Testis (tissue), 2 donors: ENCODE measurements at regions not wholly inside any gene's neighbourhood (a gene's known extent, or its start where the extent isn't known, plus 50 kb on each side); places are given as distances from the start of the nearest gene placed in this dataset.
A peak's percentile ranks its signal among the peaks of the same experiment; 100 is the strongest.

Source experiments
- DNase-seq: peaks from one replicate; pipeline ENCODE4 v3.0.0-alpha.2; 2019
- H3K27ac ChIP-seq, 2 donors: fragments of 200-600 bp; sonication (generic); one replicate each; pipeline ENCODE4 v1.5.1; 2019
- H3K27me3 ChIP-seq: fragments of 200-600 bp; sonication (generic); one replicate; pipeline ENCODE4 v1.5.1; 2019
- H3K36me3 ChIP-seq: fragments of 200-600 bp; sonication (generic); one replicate; pipeline ENCODE4 v1.5.1; 2017; ENCODE audit warnings: low read depth; ENCODE audit errors: missing control alignments
- H3K4me1 ChIP-seq: fragments of 200-600 bp; sonication (generic); one replicate; pipeline ENCODE4 v1.5.1; 2019
- H3K4me3 ChIP-seq, 2 donors: fragments of 200-600 bp; sonication (generic); one replicate each; pipeline ENCODE4 v1.5.1; 2017 to 2019
- H3K9me3 ChIP-seq: fragments of 200-600 bp; sonication (generic); one replicate; pipeline ENCODE4 v1.5.1; 2017
- CTCF ChIP-seq, 3 experiments: fragments of 450-650 bp in 2 of 3; fragments of 200-600 bp in 1 of 3; sonication (generic) in 1 of 3; IDR thresholded peaks; one replicate each; pipeline ENCODE4 v1.5.1; 2016 to 2019; ENCODE audit warnings: antibody characterized with exemption in 3 of 3, mild to moderate bottlenecking in 2 of 3, moderate library complexity in 1 of 3
- POLR2A ChIP-seq: fragments of 450-650 bp; IDR thresholded peaks from one replicate; pipeline ENCODE4 v1.6.1; 2017; ENCODE audit warnings: antibody characterized with exemption, mild to moderate bottlenecking, moderate library complexity
- WGBS, 2 donors: methylation state at CpG; one replicate each; pipeline ENCODE4 v1.1.5; 2018; 5-methylcytosine and 5-hydroxymethylcytosine counted together
- intact Hi-C: fragments of 100-400 bp; cut with DNase I; formaldehyde crosslinking; loops from one replicate; pipeline ENCODE4 v1.15.1; 2023; ENCODE audit warnings: low total_unique reads

GRCh38 chrX:45400027-45400779 is 199.5 kb upstream of the DIPK2B start:
- intact Hi-C loops: no loop called here
- H3K9me3 ChIP-seq: no peaks in the 10 kb centered on the region
- TF ChIP-seq CTCF (IDR thresholded peaks at IDR 0.05): no peak
- no peak for TF ChIP-seq POLR2A
- H3K36me3 ChIP-seq: no peaks in the 10 kb centered on the region
- no peaks in the 10 kb centered on the region for H3K27me3 ChIP-seq
- no peak for DNase-seq
- 43 to 59% methylated on average over 3 of the region's 3 CpGs for whole genome bisulfite sequencing, 2 donors
- H3K4me1 ChIP-seq: no peaks in the 10 kb centered on the region
- no peak overlapping the region for H3K27ac ChIP-seq
- H3K4me3 ChIP-seq: no peak overlapping the region

GRCh38 chrX:45385757-45386156 is 185.1 kb upstream of the DIPK2B start:
- Histone ChIP-seq H3K9me3 (no peaks in the 10 kb centered on the region), H3K27ac (no peak overlapping the region), H3K4me3 (no peak overlapping the region), H3K27me3 (no peaks in the 10 kb centered on the region), H3K4me1 (no peaks in the 10 kb centered on the region), H3K36me3 (no peaks in the 10 kb centered on the region)
- intact Hi-C loops: no loop called here
- no peak for DNase-seq
- 90 to 91% methylated on average over 2 of the region's 2 CpGs for WGBS, 2 donors
- TF ChIP-seq POLR2A (no peak), CTCF (IDR thresholded peaks at IDR 0.05) (no peak)

GRCh38 chrX:45381841-45382240 is 181.2 kb upstream of the DIPK2B start:
- TF ChIP-seq CTCF (IDR thresholded peaks at IDR 0.05): no peak
- TF ChIP-seq POLR2A: no peak
- Histone ChIP-seq H3K36me3 (no peaks in the 10 kb centered on the region), H3K4me1 (no peaks in the 10 kb centered on the region), H3K9me3 (no peaks in the 10 kb centered on the region), H3K27ac (no peak overlapping the region), H3K27me3 (no peaks in the 10 kb centered on the region), H3K4me3 (peak overlapping the region in 1 of 2 donors; percentile 10)
- intact Hi-C loops: no loop called here
- DNase-seq: no peak
- WGBS, 2 donors: 73 to 83% methylated on average over 3 to 27 of the region's 34 CpGs

- Histone ChIP-seq H3K4me3 (peak overlapping the region in 1 of 2 donors; percentile 10), H3K27ac (no peak overlapping the region), H3K4me1 (no peaks in the 10 kb centered on the region), H3K27me3 (no peaks in the 10 kb centered on the region), H3K36me3 (no peaks in the 10 kb centered on the region), H3K9me3 (no peaks in the 10 kb centered on the region)
- no peak for DNase-seq
- intact Hi-C loops: no loop called here
- TF ChIP-seq POLR2A (no peak), CTCF (IDR thresholded peaks at IDR 0.05) (no peak)
- 75 to 94% methylated on average over 10 to 24 of the region's 24 CpGs for WGBS, 2 donors
Measured at GRCh38 chrX:45381366-45381765, 180.7 kb upstream of the DIPK2B start.

GRCh38 chrX:45379236-45379635 is 178.6 kb upstream of the DIPK2B start:
- no peak for TF ChIP-seq POLR2A
- TF ChIP-seq CTCF (IDR thresholded peaks at IDR 0.05): no peak
- no peaks in the 10 kb centered on the region for H3K9me3 ChIP-seq

More at GRCh38 chrX:45379236-45379635, 178.6 kb upstream of the DIPK2B start:
- intact Hi-C loops: no loop called here
- no peak overlapping the region for H3K27ac ChIP-seq
- no peaks in the 10 kb centered on the region for H3K4me1 ChIP-seq
- no peak for DNase-seq
- no peaks in the 10 kb centered on the region for H3K36me3 ChIP-seq
- H3K27me3 ChIP-seq: no peaks in the 10 kb centered on the region
- no peak overlapping the region for H3K4me3 ChIP-seq
